H9 (cell line): ENCODE measurements at regions not wholly inside any gene's neighbourhood (a gene's known extent, or its start where the extent isn't known, plus 50 kb on each side); places are given as distances from the start of the nearest gene placed in this dataset.

Experiments used
- DNase-seq: peaks from one replicate; pipeline ENCODE4 v3.0.0-alpha.2; 2017
- H2AFZ ChIP-seq: one replicate; pipeline ENCODE4 v1.6.1; 2013; ENCODE audit warnings: mild to moderate bottlenecking, low read length, control low read depth, moderate library complexity
- H2AK5ac ChIP-seq: 2 replicates; pipeline ENCODE4 v1.6.1; 2013; ENCODE audit warnings: low read length, control low read depth, mixed read lengths; ENCODE audit not compliant: insufficient read length
- H2BK120ac ChIP-seq: one replicate; pipeline ENCODE4 v1.6.1; 2013; ENCODE audit warnings: low read depth, mild to moderate bottlenecking, low read length, control low read depth, inconsistent platforms; ENCODE audit not compliant: poor library complexity, severe bottlenecking
- H2BK12ac ChIP-seq: 2 replicates; pipeline ENCODE4 v1.6.1; 2013; ENCODE audit warnings: low read length, control low read depth, mixed read lengths, low read depth; ENCODE audit not compliant: insufficient read length
- H2BK15ac ChIP-seq: 2 replicates; pipeline ENCODE4 v1.6.1; 2013; ENCODE audit warnings: low read depth, low read length, control low read depth
- H2BK20ac ChIP-seq: one replicate; pipeline ENCODE4 v1.6.1; 2013; ENCODE audit warnings: low read depth, mild to moderate bottlenecking, low read length, control low read depth, inconsistent platforms; ENCODE audit not compliant: poor library complexity, severe bottlenecking
- H2BK5ac ChIP-seq: 2 replicates; pipeline ENCODE4 v1.6.1; 2013; ENCODE audit warnings: low read length, control low read depth, mixed read lengths; ENCODE audit not compliant: insufficient read length
- H3K14ac ChIP-seq: 2 replicates; pipeline ENCODE4 v1.6.1; 2013; ENCODE audit warnings: low read length, control low read depth; ENCODE audit not compliant: insufficient read depth
- H3K18ac ChIP-seq: 2 replicates; pipeline ENCODE4 v1.6.1; 2013; ENCODE audit warnings: low read depth, mild to moderate bottlenecking, mixed read lengths, low read length, control low read depth; ENCODE audit not compliant: insufficient read length
- H3K23ac ChIP-seq: 2 replicates; pipeline ENCODE4 v1.6.1; 2013; ENCODE audit warnings: low read length, control low read depth, mixed read lengths, low read depth; ENCODE audit not compliant: insufficient read length
- H3K23me2 ChIP-seq: 2 replicates; pipeline ENCODE4 v1.6.1; 2013; ENCODE audit warnings: low read depth, mild to moderate bottlenecking, mixed read lengths, low read length, control low read depth; ENCODE audit not compliant: insufficient read length, poor library complexity, severe bottlenecking
- H3K27ac ChIP-seq: 2 replicates; pipeline ENCODE4 v1.5.1; 2013; ENCODE audit warnings: low read length, control low read depth, mixed read lengths, low read depth; ENCODE audit not compliant: insufficient read length
- H3K27me3 ChIP-seq: 2 replicates; pipeline ENCODE4 v1.6.1; 2013; ENCODE audit warnings: low read length, control low read depth, inconsistent platforms; ENCODE audit not compliant: insufficient read depth
- H3K4ac ChIP-seq: 2 replicates; pipeline ENCODE4 v1.6.1; 2013; ENCODE audit warnings: low read depth, mild to moderate bottlenecking, control low read depth, inconsistent platforms, low read length, moderate library complexity
- H3K4me1 ChIP-seq: 2 replicates; pipeline ENCODE4 v1.6.1; 2013; ENCODE audit warnings: low read length, control low read depth, inconsistent platforms; ENCODE audit not compliant: insufficient read depth
- H3K4me2 ChIP-seq: 2 replicates; pipeline ENCODE4 v1.6.1; 2013; ENCODE audit warnings: low read length, control low read depth, mixed read lengths; ENCODE audit not compliant: insufficient read length, insufficient read depth
- H3K56ac ChIP-seq: 2 replicates; pipeline ENCODE4 v1.6.1; 2013; ENCODE audit warnings: low read depth, mild to moderate bottlenecking, mixed read lengths, low read length, control low read depth; ENCODE audit not compliant: insufficient read length
- H3K79me1 ChIP-seq: 2 replicates; pipeline ENCODE4 v1.6.1; 2013; ENCODE audit warnings: low read depth, mild to moderate bottlenecking, moderate library complexity, low read length, control low read depth, inconsistent platforms; ENCODE audit not compliant: insufficient read depth, poor library complexity, severe bottlenecking
- H3K79me2 ChIP-seq: 2 replicates; pipeline ENCODE4 v1.6.1; 2013; ENCODE audit warnings: low read length, control low read depth, inconsistent platforms; ENCODE audit not compliant: insufficient read depth
- H3K9ac ChIP-seq: 2 replicates; pipeline ENCODE4 v1.6.1; 2013; ENCODE audit warnings: low read length, control low read depth, mixed read lengths; ENCODE audit not compliant: insufficient read length; ENCODE audit errors: extremely low read depth
- H3K9me3 ChIP-seq: one replicate; pipeline ENCODE4 v1.6.1; 2013; ENCODE audit warnings: low read depth, low read length, inconsistent platforms; ENCODE audit not compliant: control insufficient read depth
- H3T11ph ChIP-seq: one replicate; pipeline ENCODE4 v1.6.1; 2013; ENCODE audit warnings: mild to moderate bottlenecking, low read length, control low read depth, inconsistent platforms
- H4K20me1 ChIP-seq: one replicate; pipeline ENCODE4 v1.6.1; 2013; ENCODE audit not compliant: control insufficient read depth, insufficient read length, insufficient read depth
- H4K5ac ChIP-seq: 2 replicates; pipeline ENCODE4 v1.6.1; 2013; ENCODE audit warnings: low read depth, mild to moderate bottlenecking, mixed read lengths, low read length, control low read depth; ENCODE audit not compliant: insufficient read length
- H4K8ac ChIP-seq: replicated peaks from 2 replicates; pipeline ENCODE4 v1.6.1; 2013; ENCODE audit warnings: low read length, control low read depth, mixed read lengths, low read depth; ENCODE audit not compliant: insufficient read length
- H4K91ac ChIP-seq: 2 replicates; pipeline ENCODE4 v1.6.1; 2013; ENCODE audit warnings: low read depth, mild to moderate bottlenecking, moderate library complexity, mixed read lengths, low read length, control low read depth; ENCODE audit not compliant: insufficient read length
- H3K27ac Mint-ChIP-seq, 3 experiments: 2 replicates in 2 of 3; 3 replicates in 1 of 3; pipeline ENCODE4 v1.8.0; 2020 to 2021; ENCODE audit warnings: mixed read lengths in 3 of 3, mild to moderate bottlenecking in 1 of 3, moderate library complexity in 1 of 3
- H3K27me3 Mint-ChIP-seq: 2 replicates; pipeline ENCODE4 v1.8.0; 2021; ENCODE audit warnings: low read depth, mild to moderate bottlenecking, moderate library complexity, mixed read lengths
- H3K36me3 Mint-ChIP-seq, 3 experiments: 2 replicates in 2 of 3; 3 replicates in 1 of 3; pipeline ENCODE4 v1.8.0; 2020 to 2021; ENCODE audit warnings: low read depth in 3 of 3, mixed read lengths in 3 of 3; ENCODE audit not compliant: insufficient read depth in 1 of 3
- H3K4me1 Mint-ChIP-seq, 2 experiments: 2 replicates each; pipeline ENCODE4 v1.8.0; 2020; ENCODE audit warnings: mixed read lengths in 2 of 2
- H3K4me3 Mint-ChIP-seq, 2 experiments: 2 replicates in 1 of 2; 3 replicates in 1 of 2; pipeline ENCODE4 v1.8.0; 2020 to 2021; ENCODE audit warnings: mild to moderate bottlenecking in 2 of 2, mixed read lengths in 2 of 2, moderate library complexity in 1 of 2
- H3K9me3 Mint-ChIP-seq, 2 experiments: 2 replicates in 1 of 2; 3 replicates in 1 of 2; pipeline ENCODE4 v1.8.0; 2020; ENCODE audit warnings: mild to moderate bottlenecking in 2 of 2, mixed read lengths in 2 of 2, moderate library complexity in 1 of 2
- CTCF ChIP-seq: fragments of 200-600 bp; sonication (generic); conservative IDR thresholded peaks from 3 replicates; pipeline ENCODE4 v1.8.0; 2021; ENCODE audit warnings: antibody characterized with exemption, mild to moderate bottlenecking
- WGBS: extraction: QIAGEN DNeasy Blood & Tissue Kit; methylation state at CpG from one replicate; pipeline ENCODE4 v1.1.7; 2013; ENCODE audit warnings: missing lambda C conversion rate, low lambda C conversion rate, mixed read lengths; ENCODE audit not compliant: insufficient read length; ENCODE audit errors: extremely low coverage; 5-methylcytosine and 5-hydroxymethylcytosine counted together

GRCh38 chr11:123338266-123338800 lies 91.7 kb upstream of the GRAMD1B start:
- TF ChIP-seq CTCF = no peak
- no peak overlapping the region for H3K4me2 ChIP-seq
- H3K23ac ChIP-seq = no peak overlapping the region
- Mint-ChIP-seq H3K36me3 (peaks cover 0 to 16% (median 2%) of the 10 kb centered on the region in 3 experiments; a peak in 3 of 7 replicates), H3K9me3 (peaks cover 13 to 14% of the 10 kb centered on the region in 2 experiments), H3K27me3 (peaks cover 5% of the 10 kb centered on the region; the same call in 1 of the 2 replicates), H3K27ac (no peak overlapping the region), H3K4me1 (no peaks in the 10 kb centered on the region), H3K4me3 (no peak overlapping the region)
- no peak overlapping the region for H3K18ac ChIP-seq
- no peak overlapping the region for H2BK12ac ChIP-seq
- no peaks in the 10 kb centered on the region for H3K79me2 ChIP-seq
- no peak overlapping the region for H3K56ac ChIP-seq
- no peak overlapping the region for H2AK5ac ChIP-seq
- H3K23me2 ChIP-seq = no peaks in the 10 kb centered on the region
- H3K79me1 ChIP-seq = no peaks in the 10 kb centered on the region
- WGBS = no CpG with 5 or more reads among the region's 6 CpGs
- H3T11ph ChIP-seq = no peak overlapping the region
- H2BK120ac ChIP-seq = no peak overlapping the region
- H4K91ac ChIP-seq = no peak overlapping the region
- H3K9me3 ChIP-seq = no peaks in the 10 kb centered on the region
- H3K14ac ChIP-seq = no peak overlapping the region
- H3K27me3 ChIP-seq = no peaks in the 10 kb centered on the region
- no peak overlapping the region for H4K8ac ChIP-seq
- DNase-seq = no peak
- no peak overlapping the region for H2BK5ac ChIP-seq
- no peak overlapping the region for H4K5ac ChIP-seq
- H3K4me1 ChIP-seq = no peaks in the 10 kb centered on the region
- H3K4ac ChIP-seq = no peak overlapping the region
- H3K27ac ChIP-seq = no peak overlapping the region
- no peaks in the 10 kb centered on the region for H4K20me1 ChIP-seq
- no peak overlapping the region for H2AFZ ChIP-seq
- H3K9ac ChIP-seq = no peak overlapping the region
- no peak overlapping the region for H2BK20ac ChIP-seq
- H2BK15ac ChIP-seq = no peak overlapping the region
